Epithelial cell of esophagus (primary cell): ENCODE measurements at regions not wholly inside any gene's neighbourhood (a gene's known extent, or its start where the extent isn't known, plus 50 kb on each side); places are given as distances from the start of the nearest gene placed in this dataset.
A peak's percentile ranks its signal among the peaks of the same experiment; 100 is the strongest.
"Not testable (repeated sequence)": the region's sequence is repeated elsewhere in the genome, so short reads cannot be mapped to it uniquely, and the experiment has no call there.

Source experiments
- DNase-seq: peaks from one replicate; pipeline ENCODE4 v3.0.0; 2010; ENCODE audit warnings: low read depth
- H3K4me3 ChIP-seq: 2 replicates; pipeline ENCODE4 v1.5.1; 2011; ENCODE audit warnings: mild to moderate bottlenecking, low read length, control low read depth
- CTCF ChIP-seq: IDR thresholded peaks from 2 replicates; pipeline ENCODE4 v1.5.1; 2011; ENCODE audit warnings: low read depth, mild to moderate bottlenecking, low read length, control low read depth, inconsistent platforms; ENCODE audit not compliant: insufficient read depth; ENCODE audit errors: missing control alignments

- H3K4me3 ChIP-seq, DNase-seq: not testable (repeated sequence)
These were observed 101.5 kb downstream of the TRIM43 start for GRCh38 chr2:95693071-95693846.

GRCh38 chr2:95695613-95696012 is 103.8 kb downstream of the TRIM43 start:
- TF ChIP-seq CTCF = no peak
- no peak overlapping the region for H3K4me3 ChIP-seq
- DNase-seq = no peak

GRCh38 chr2:95698146-95698545 is 106.3 kb downstream of the TRIM43 start:
- TF ChIP-seq CTCF = no peak
- DNase-seq = no peak
- no peak overlapping the region for H3K4me3 ChIP-seq

- DNase-seq, H3K4me3 ChIP-seq: not testable (repeated sequence)
These were observed 107.7 kb downstream of the TRIM43 start for GRCh38 chr2:95699201-95700184.

- DNase-seq = peak; percentile 7
- H3K4me3 ChIP-seq = no peak overlapping the region
- TF ChIP-seq CTCF = no peak
These were observed 108.7 kb downstream of the TRIM43 start for GRCh38 chr2:95700519-95700918.

- no peak for TF ChIP-seq CTCF
- DNase-seq = no peak
- no peak overlapping the region for H3K4me3 ChIP-seq
These were observed 110.7 kb downstream of the TRIM43 start for GRCh38 chr2:95702471-95702870.

GRCh38 chr2:95707161-95707560 is 115.4 kb downstream of the TRIM43 start:
- not testable (repeated sequence) for DNase-seq, H3K4me3 ChIP-seq

GRCh38 chr2:95707837-95708236 is 116.0 kb downstream of the TRIM43 start:
- no peak for TF ChIP-seq CTCF
- DNase-seq = no peak
- H3K4me3 ChIP-seq = no peak overlapping the region
